ENCODE measurements at regions not wholly inside any gene's neighbourhood (a gene's known extent, or its start where the extent isn't known, plus 50 kb on each side); places are given as distances from the start of the nearest gene placed in this dataset.

- DNase-seq (ENCODE audit: low spot score) = no peak
Observed at GRCh38 chr20:60244373-60245146, 286.3 kb downstream of the CDH26 start.

- DNase-seq (ENCODE audit: low spot score) = no peak
Observed at GRCh38 chr20:60246751-60247150, 288.5 kb downstream of the CDH26 start.

GRCh38 chr20:60249436-60249835, 291.2 kb downstream of the CDH26 start:
- peak; percentile 39 for DNase-seq (ENCODE audit: low spot score)

- no peak for DNase-seq (ENCODE audit: low spot score)
Observed at GRCh38 chr20:60250251-60250650, 292.0 kb downstream of the CDH26 start.

- DNase-seq (ENCODE audit: low spot score) = no peak
Observed at GRCh38 chr20:60252866-60253265, 294.6 kb downstream of the CDH26 start.

- DNase-seq (ENCODE audit: low spot score) = no peak
Observed at GRCh38 chr20:60253471-60253870, 295.2 kb downstream of the CDH26 start.

- no peak for DNase-seq (ENCODE audit: low spot score)
Observed at GRCh38 chr20:60254901-60255411, 296.7 kb downstream of the CDH26 start.

GRCh38 chr20:60255415-60255814, 297.2 kb downstream of the CDH26 start:
- no peak for DNase-seq (ENCODE audit: low spot score)

- no peak for DNase-seq (ENCODE audit: low spot score)
Observed at GRCh38 chr20:60255866-60256265, 297.6 kb downstream of the CDH26 start.

GRCh38 chr20:60256811-60257210, 298.6 kb downstream of the CDH26 start:
- no peak for DNase-seq (ENCODE audit: low spot score)

GRCh38 chr20:60257671-60258070, 299.4 kb downstream of the CDH26 start:
- no peak for DNase-seq (ENCODE audit: low spot score)

GRCh38 chr20:60258255-60258863, 300.1 kb downstream of the CDH26 start:
- DNase-seq (ENCODE audit: low spot score) = no peak

- DNase-seq (ENCODE audit: low spot score) = no peak
Observed at GRCh38 chr20:60261333-60261732, 303.1 kb downstream of the CDH26 start.

- DNase-seq (ENCODE audit: low spot score) = peak; percentile 24
Observed at GRCh38 chr20:60262967-60263603, 304.9 kb downstream of the CDH26 start.

GRCh38 chr20:60263725-60264709, 305.8 kb downstream of the CDH26 start:
- no peak for DNase-seq (ENCODE audit: low spot score)

GRCh38 chr20:60266177-60266823, 308.1 kb downstream of the CDH26 start:
- DNase-seq (ENCODE audit: low spot score) = no peak

- no peak for DNase-seq (ENCODE audit: low spot score)
Observed at GRCh38 chr20:60268491-60268890, 310.3 kb downstream of the CDH26 start.

GRCh38 chr20:60269573-60270162, 311.4 kb downstream of the CDH26 start:
- no peak for DNase-seq (ENCODE audit: low spot score)

- no peak for DNase-seq (ENCODE audit: low spot score)
Observed at GRCh38 chr20:60270341-60270740, 312.1 kb downstream of the CDH26 start.

GRCh38 chr20:60271597-60271996, 313.4 kb downstream of the CDH26 start:
- DNase-seq (ENCODE audit: low spot score) = no peak

GRCh38 chr20:60272790-60273189, 314.6 kb downstream of the CDH26 start:
- DNase-seq (ENCODE audit: low spot score) = no peak
